ENCODE measurements at regions not wholly inside any gene's neighbourhood (a gene's known extent, or its start where the extent isn't known, plus 50 kb on each side); places are given as distances from the start of the nearest gene placed in this dataset.

DNA sequence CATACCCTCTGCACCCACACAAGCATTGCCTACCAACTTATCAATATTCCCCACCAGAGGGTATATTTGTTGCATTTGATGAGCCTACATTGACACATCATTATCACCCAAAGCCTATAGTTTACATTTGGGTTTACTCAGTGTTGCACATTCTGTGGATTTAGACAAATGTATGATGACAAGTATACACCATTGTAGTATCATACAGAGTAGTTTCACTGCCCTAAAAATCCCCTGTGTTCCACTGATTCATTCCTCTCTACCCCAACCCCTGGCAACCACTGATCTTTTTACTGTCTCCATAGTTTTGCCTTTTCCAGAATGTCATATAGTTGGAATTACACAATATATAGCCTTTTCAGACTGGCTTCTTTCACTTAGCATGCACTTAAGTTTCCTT lies 85.7 kb upstream of the CPLX2 start:
- no peak overlapping the region for H3K27ac ChIP-seq
- H3K4me1 ChIP-seq: no peaks in the 10 kb centered on the region
- intact Hi-C loops (cut with DNase I; ENCODE audit: low total_unique reads): no loop called here
- H3K4me3 ChIP-seq: no peak overlapping the region
- H3K9me3 ChIP-seq: no peaks in the 10 kb centered on the region
- no peak for DNase-seq
- H3K36me3 ChIP-seq: no peaks in the 10 kb centered on the region
- H3K27me3 ChIP-seq (replicated peaks in 1 of 7): peaks cover 0 to 62% (median 0%) of the 10 kb centered on the region in 7 donors
- TF ChIP-seq, protein P1, sequence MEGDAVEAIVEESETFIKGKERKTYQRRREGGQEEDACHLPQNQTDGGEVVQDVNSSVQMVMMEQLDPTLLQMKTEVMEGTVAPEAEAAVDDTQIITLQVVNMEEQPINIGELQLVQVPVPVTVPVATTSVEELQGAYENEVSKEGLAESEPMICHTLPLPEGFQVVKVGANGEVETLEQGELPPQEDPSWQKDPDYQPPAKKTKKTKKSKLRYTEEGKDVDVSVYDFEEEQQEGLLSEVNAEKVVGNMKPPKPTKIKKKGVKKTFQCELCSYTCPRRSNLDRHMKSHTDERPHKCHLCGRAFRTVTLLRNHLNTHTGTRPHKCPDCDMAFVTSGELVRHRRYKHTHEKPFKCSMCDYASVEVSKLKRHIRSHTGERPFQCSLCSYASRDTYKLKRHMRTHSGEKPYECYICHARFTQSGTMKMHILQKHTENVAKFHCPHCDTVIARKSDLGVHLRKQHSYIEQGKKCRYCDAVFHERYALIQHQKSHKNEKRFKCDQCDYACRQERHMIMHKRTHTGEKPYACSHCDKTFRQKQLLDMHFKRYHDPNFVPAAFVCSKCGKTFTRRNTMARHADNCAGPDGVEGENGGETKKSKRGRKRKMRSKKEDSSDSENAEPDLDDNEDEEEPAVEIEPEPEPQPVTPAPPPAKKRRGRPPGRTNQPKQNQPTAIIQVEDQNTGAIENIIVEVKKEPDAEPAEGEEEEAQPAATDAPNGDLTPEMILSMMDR (IDR thresholded peaks at IDR 0.05 in 8 of 11, conservative IDR thresholded peaks at IDR 0.05 in 3 of 11): no peak
- TF ChIP-seq POLR2AphosphoS5 (IDR thresholded peaks at IDR 0.05) (no peak), POLR2A (IDR thresholded peaks at IDR 0.05) (no peak)

DNA sequence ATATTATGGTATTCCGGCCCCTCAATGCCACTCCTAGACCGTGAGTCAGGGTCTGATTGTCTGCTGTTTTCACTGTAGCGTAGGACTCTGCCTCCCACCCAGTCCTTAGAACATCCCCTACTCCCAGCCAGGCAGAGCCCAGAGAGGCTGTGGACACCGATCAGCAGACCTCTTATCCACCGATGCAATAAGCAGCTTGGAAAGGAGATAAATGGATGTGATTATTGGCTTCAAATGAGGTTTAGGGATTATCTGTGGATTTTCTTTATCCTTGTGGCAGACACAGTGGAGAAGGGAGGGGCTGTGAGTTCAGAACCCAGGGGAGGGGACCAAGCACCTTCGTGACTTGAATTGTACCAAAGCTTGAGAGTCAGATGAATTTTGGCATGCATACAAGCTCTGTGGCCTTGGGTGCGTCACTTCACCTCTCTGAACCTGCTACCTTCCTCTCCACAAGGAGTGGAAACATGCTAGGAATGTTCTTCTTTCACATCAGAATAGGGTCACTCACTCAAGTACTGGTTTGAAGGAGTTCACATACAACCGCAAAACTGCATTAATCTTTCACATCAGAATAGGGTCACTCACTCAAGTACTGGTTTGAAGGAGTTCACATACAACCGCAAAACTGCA lies 83.1 kb upstream of the CPLX2 start:
- Histone ChIP-seq H3K4me1 (no peaks in the 10 kb centered on the region), H3K4me3 (no peak overlapping the region), H3K27me3 (replicated peaks in 1 of 7) (peaks cover 0 to 75% (median 0%) of the 10 kb centered on the region in 7 donors), H3K27ac (no peak overlapping the region), H3K36me3 (no peaks in the 10 kb centered on the region), H3K9me3 (peaks cover 0 to 13% (median 0%) of the 10 kb centered on the region in 8 donors)
- no peak for TF ChIP-seq POLR2A (IDR thresholded peaks at IDR 0.05)
- TF ChIP-seq, protein P1 (IDR thresholded peaks at IDR 0.05 in 8 of 11, conservative IDR thresholded peaks at IDR 0.05 in 3 of 11): no peak
- TF ChIP-seq POLR2AphosphoS5 (IDR thresholded peaks at IDR 0.05): no peak
- intact Hi-C loops (cut with DNase I; ENCODE audit: low total_unique reads): no loop called here
- no peak for DNase-seq
- WGBS, 5 donors: 70 to 87% (median 84%) methylated on average over 9 of the region's 9 CpGs

DNA sequence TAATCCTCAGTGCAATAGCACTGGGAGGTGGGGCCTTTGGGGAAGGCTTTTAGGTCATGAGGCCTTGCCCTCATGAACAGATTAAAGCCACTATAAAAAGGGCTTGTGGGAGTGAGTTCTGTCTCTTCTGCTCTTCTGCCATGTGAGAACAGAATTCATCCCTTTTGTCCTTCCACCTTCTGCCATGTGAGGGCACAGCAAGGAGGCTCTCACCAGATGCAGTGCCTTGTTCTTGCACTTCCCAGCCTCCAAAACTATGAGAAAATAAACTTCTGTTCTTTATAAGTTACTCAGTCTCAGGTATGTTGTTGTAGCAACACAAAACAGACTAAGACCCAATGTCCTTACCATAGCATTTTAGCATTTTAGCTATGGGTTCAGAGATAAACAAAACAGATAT lies 81.7 kb upstream of the CPLX2 start:
- Histone ChIP-seq H3K9me3 (peaks cover 0 to 13% (median 0%) of the 10 kb centered on the region in 8 donors), H3K4me3 (no peak overlapping the region), H3K27me3 (replicated peaks in 1 of 7) (peaks cover 0 to 77% (median 3%) of the 10 kb centered on the region in 7 donors), H3K27ac (no peak overlapping the region), H3K36me3 (no peaks in the 10 kb centered on the region), H3K4me1 (no peaks in the 10 kb centered on the region)
- TF ChIP-seq, protein P1 (IDR thresholded peaks at IDR 0.05 in 8 of 11, conservative IDR thresholded peaks at IDR 0.05 in 3 of 11): no peak
- TF ChIP-seq POLR2AphosphoS5 (IDR thresholded peaks at IDR 0.05): no peak
- TF ChIP-seq POLR2A (IDR thresholded peaks at IDR 0.05): no peak
- intact Hi-C loops (cut with DNase I; ENCODE audit: low total_unique reads): no loop called here
- no peak for DNase-seq

DNA sequence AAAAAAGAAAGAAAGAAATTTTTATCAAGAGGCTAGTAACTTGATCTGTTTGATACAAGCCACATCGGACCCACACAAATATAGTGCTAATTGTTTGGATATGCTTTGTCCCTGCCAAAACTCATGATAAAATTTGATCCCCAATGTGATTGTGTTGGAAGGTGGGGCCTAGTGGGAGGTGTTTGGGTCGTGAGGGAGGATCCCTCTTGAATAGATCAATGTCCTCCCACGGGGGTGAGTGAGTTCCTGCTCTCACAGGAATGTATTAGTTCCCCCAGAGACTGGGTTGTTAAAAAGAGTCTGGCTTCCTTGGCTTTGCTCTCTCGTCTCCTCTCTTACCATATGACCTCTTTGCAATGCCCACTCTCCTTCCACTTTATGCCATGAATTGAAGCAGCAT lies 80.6 kb upstream of the CPLX2 start:
- peaks cover under 1 to 81% (median 7%) of the 10 kb centered on the region in 7 donors for H3K27me3 ChIP-seq (replicated peaks in 1 of 7)
- H3K4me3 ChIP-seq: no peak overlapping the region
- no peak overlapping the region for H3K27ac ChIP-seq
- WGBS, 5 donors: 52 to 64% (median 57%) methylated on average over 4 of the region's 4 CpGs
- TF ChIP-seq, protein P1 (IDR thresholded peaks at IDR 0.05 in 8 of 11, conservative IDR thresholded peaks at IDR 0.05 in 3 of 11): no peak
- TF ChIP-seq POLR2AphosphoS5 (IDR thresholded peaks at IDR 0.05): no peak
- no peaks in the 10 kb centered on the region for H3K36me3 ChIP-seq
- no peak for DNase-seq
- peaks cover 0 to 13% (median 0%) of the 10 kb centered on the region in 8 donors for H3K9me3 ChIP-seq
- intact Hi-C loops (cut with DNase I; ENCODE audit: low total_unique reads): no loop called here
- H3K4me1 ChIP-seq: no peaks in the 10 kb centered on the region
